Keratinocyte (primary cell): ENCODE measurements at regions not wholly inside any gene's neighbourhood (a gene's known extent, or its start where the extent isn't known, plus 50 kb on each side); places are given as distances from the start of the nearest gene placed in this dataset.

Experiments
- CTCF ChIP-seq, 3 experiments: IDR thresholded peaks in 1 of 3; conservative IDR thresholded peaks in 1 of 3; optimal IDR thresholded peaks in 1 of 3; 2 replicates in 2 of 3; 3 replicates in 1 of 3; pipeline versions ENCODE3 to v1.5.1; 2011; ENCODE audit warnings: low read length in 3 of 3, mild to moderate bottlenecking in 3 of 3, moderate library complexity in 2 of 3, control low read depth in 1 of 3, inconsistent platforms in 1 of 3; ENCODE audit not compliant: insufficient read depth in 2 of 3; ENCODE audit errors: extremely low read depth in 1 of 3
- EZH2 ChIP-seq: IDR thresholded peaks from one replicate; pipeline ENCODE4 v1.6.1; 2012; ENCODE audit warnings: inconsistent platforms, mild to moderate bottlenecking, low read length, moderate library complexity

- no peak for TF ChIP-seq CTCF (optimal IDR thresholded peaks at IDR 0.05 in 1 of 3, IDR thresholded peaks at IDR 0.05 in 1 of 3, conservative IDR thresholded peaks at IDR 0.05 in 1 of 3; ENCODE audit: extremely low read depth in 1 of 3, insufficient read depth in 2 of 3, low read length in 3 of 3)
- TF ChIP-seq EZH2: no peak
Observed at GRCh38 chr19:29013988-29014387, 199.0 kb downstream of the UQCRFS1 start.
